Hepatocyte (in vitro differentiated cells): ENCODE measurements at regions not wholly inside any gene's neighbourhood (a gene's known extent, or its start where the extent isn't known, plus 50 kb on each side); places are given as distances from the start of the nearest gene placed in this dataset.

Source experiments
- DNase-seq: peaks from one replicate; pipeline ENCODE4 v3.0.0-alpha.2; 2016; ENCODE audit warnings: low spot score
- H2AFZ ChIP-seq: fragments of 200-600 bp; sonication (generic); 2 replicates; pipeline ENCODE4 v1.6.0; 2016; ENCODE audit warnings: antibody characterized with exemption, mild to moderate bottlenecking
- H3K27ac ChIP-seq: fragments of 200-600 bp; sonication (generic); 2 replicates; pipeline ENCODE4 v1.5.1; 2016; ENCODE audit warnings: mild to moderate bottlenecking
- H3K27me3 ChIP-seq: fragments of 200-600 bp; sonication (generic); 2 replicates; pipeline ENCODE4 v1.6.1; 2016
- H3K36me3 ChIP-seq: fragments of 200-600 bp; sonication (generic); replicated peaks from 2 replicates; pipeline ENCODE4 v1.5.1; 2016; ENCODE audit warnings: low read depth; ENCODE audit not compliant: insufficient read depth
- H3K4me1 ChIP-seq: fragments of 200-600 bp; sonication (generic); 2 replicates; pipeline ENCODE4 v1.5.1; 2016; ENCODE audit warnings: mild to moderate bottlenecking, moderate library complexity; ENCODE audit not compliant: insufficient read depth
- H3K4me2 ChIP-seq: fragments of 200-600 bp; sonication (generic); 2 replicates; pipeline ENCODE4 v1.6.0; 2016
- H3K4me3 ChIP-seq: fragments of 200-600 bp; sonication (generic); 2 replicates; pipeline ENCODE4 v1.5.1; 2016; ENCODE audit warnings: mild to moderate bottlenecking
- H3K79me2 ChIP-seq: fragments of 200-600 bp; sonication (generic); 2 replicates; pipeline ENCODE4 v1.6.0; 2017; ENCODE audit warnings: mild to moderate bottlenecking
- H3K9me2 ChIP-seq: fragments of 200-600 bp; sonication (generic); replicated peaks from 2 replicates; pipeline ENCODE4 v1.6.0; 2017; ENCODE audit warnings: mild to moderate bottlenecking; ENCODE audit not compliant: insufficient read depth
- H3K9me3 ChIP-seq: fragments of 200-600 bp; sonication (generic); 2 replicates; pipeline ENCODE4 v1.5.1; 2016; ENCODE audit warnings: low read depth, mild to moderate bottlenecking
- H4K20me1 ChIP-seq: fragments of 200-600 bp; sonication (generic); 2 replicates; pipeline ENCODE4 v1.6.0; 2016; ENCODE audit warnings: mild to moderate bottlenecking; ENCODE audit not compliant: insufficient read depth, poor library complexity, severe bottlenecking
- EZH2 ChIP-seq: fragments of 200-600 bp; sonication (generic); IDR thresholded peaks from 2 replicates; pipeline ENCODE4 v1.6.1; 2016; ENCODE audit warnings: antibody characterized with exemption, mild to moderate bottlenecking, borderline replicate concordance
- EZH2phosphoT487 ChIP-seq: fragments of 200-600 bp; sonication (generic); IDR thresholded peaks from one replicate; pipeline ENCODE4 v1.6.1; 2018; ENCODE audit warnings: antibody characterized with exemption, mild to moderate bottlenecking, low read depth, moderate library complexity; ENCODE audit not compliant: unreplicated experiment, severe bottlenecking
- WGBS: methylation state at CpG from one replicate; pipeline ENCODE4 v1.1.6; 2016; ENCODE audit warnings: low lambda C conversion rate; ENCODE audit errors: missing lambda C conversion rate; 5-methylcytosine and 5-hydroxymethylcytosine counted together
- TF ChIP-seq, protein P1 (sequence below): fragments of 200-600 bp; sonication (generic); IDR thresholded peaks from 2 replicates; pipeline ENCODE4 v1.5.1; 2016; ENCODE audit warnings: antibody characterized with exemption, mild to moderate bottlenecking; ENCODE audit not compliant: poor library complexity

- no peaks in the 10 kb centered on the region for H3K27me3 ChIP-seq
- H4K20me1 ChIP-seq = no peaks in the 10 kb centered on the region
- no peak overlapping the region for H3K27ac ChIP-seq
- no peaks in the 10 kb centered on the region for H3K9me3 ChIP-seq
- 57% methylated on average over 7 of the region's 7 CpGs for WGBS
- H3K36me3 ChIP-seq = no peaks in the 10 kb centered on the region
- TF ChIP-seq EZH2 = no peak
- TF ChIP-seq EZH2phosphoT487 = no peak
- TF ChIP-seq, protein P1, sequence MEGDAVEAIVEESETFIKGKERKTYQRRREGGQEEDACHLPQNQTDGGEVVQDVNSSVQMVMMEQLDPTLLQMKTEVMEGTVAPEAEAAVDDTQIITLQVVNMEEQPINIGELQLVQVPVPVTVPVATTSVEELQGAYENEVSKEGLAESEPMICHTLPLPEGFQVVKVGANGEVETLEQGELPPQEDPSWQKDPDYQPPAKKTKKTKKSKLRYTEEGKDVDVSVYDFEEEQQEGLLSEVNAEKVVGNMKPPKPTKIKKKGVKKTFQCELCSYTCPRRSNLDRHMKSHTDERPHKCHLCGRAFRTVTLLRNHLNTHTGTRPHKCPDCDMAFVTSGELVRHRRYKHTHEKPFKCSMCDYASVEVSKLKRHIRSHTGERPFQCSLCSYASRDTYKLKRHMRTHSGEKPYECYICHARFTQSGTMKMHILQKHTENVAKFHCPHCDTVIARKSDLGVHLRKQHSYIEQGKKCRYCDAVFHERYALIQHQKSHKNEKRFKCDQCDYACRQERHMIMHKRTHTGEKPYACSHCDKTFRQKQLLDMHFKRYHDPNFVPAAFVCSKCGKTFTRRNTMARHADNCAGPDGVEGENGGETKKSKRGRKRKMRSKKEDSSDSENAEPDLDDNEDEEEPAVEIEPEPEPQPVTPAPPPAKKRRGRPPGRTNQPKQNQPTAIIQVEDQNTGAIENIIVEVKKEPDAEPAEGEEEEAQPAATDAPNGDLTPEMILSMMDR = no peak
- no peak overlapping the region for H3K4me3 ChIP-seq
- H3K4me2 ChIP-seq = no peak overlapping the region
- DNase-seq = no peak
- no peaks in the 10 kb centered on the region for H3K4me1 ChIP-seq
- no peak overlapping the region for H2AFZ ChIP-seq
- H3K9me2 ChIP-seq = no peaks in the 10 kb centered on the region
- no peaks in the 10 kb centered on the region for H3K79me2 ChIP-seq
Observed at GRCh38 chr6:148143771-148144170, 198.9 kb upstream of the SASH1 start.

DNA sequence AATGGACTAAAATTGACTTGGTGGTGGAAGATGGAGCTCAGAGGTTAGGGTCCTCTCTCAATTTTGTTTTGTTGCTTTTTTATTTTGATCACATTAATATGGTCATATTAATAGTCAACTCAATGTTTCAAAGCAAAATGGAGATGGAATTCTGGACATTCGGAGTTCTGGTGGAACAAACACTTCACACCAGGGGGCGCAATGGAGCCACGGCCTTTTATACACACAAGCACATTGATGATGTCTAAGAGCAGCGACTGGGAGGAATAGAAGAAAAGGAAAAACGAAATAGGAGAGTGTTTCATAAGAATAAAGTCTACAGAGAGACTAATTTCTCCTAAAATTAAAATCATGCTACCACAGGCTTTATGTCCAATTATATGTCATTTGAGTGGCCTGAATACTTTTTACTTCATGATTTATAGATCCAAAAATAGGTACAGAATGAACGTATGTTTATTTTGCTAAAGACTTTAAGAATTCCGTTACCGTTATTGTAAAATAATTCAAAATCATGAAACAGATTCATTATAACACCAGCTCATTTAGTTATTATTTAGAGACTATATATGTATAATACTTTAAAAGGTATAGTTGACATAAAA lies 197.6 kb upstream of the SASH1 start:
- Histone ChIP-seq H3K27me3 (no peaks in the 10 kb centered on the region), H4K20me1 (no peaks in the 10 kb centered on the region), H3K4me1 (no peaks in the 10 kb centered on the region), H3K79me2 (no peaks in the 10 kb centered on the region), H3K9me2 (no peaks in the 10 kb centered on the region), H3K4me3 (no peak overlapping the region), H3K9me3 (no peaks in the 10 kb centered on the region), H3K4me2 (no peak overlapping the region), H3K36me3 (no peaks in the 10 kb centered on the region), H2AFZ (no peak overlapping the region), H3K27ac (no peak overlapping the region)
- WGBS = 42% methylated on average over 8 of the region's 8 CpGs
- TF ChIP-seq EZH2 = no peak
- TF ChIP-seq, protein P1 = peak; percentile 69
- peak; percentile 75 for DNase-seq

- H2AFZ ChIP-seq = peak overlapping the region; percentile 21
- H3K9me2 ChIP-seq = no peaks in the 10 kb centered on the region
- H3K4me1 ChIP-seq = no peaks in the 10 kb centered on the region
- no peak overlapping the region for H3K4me3 ChIP-seq
- no peaks in the 10 kb centered on the region for H3K9me3 ChIP-seq
- no peaks in the 10 kb centered on the region for H3K79me2 ChIP-seq
- 86% methylated on average over 12 of the region's 12 CpGs for WGBS
- H3K27me3 ChIP-seq = no peaks in the 10 kb centered on the region
- no peak overlapping the region for H3K27ac ChIP-seq
- no peak overlapping the region for H3K4me2 ChIP-seq
- no peak for DNase-seq
- no peaks in the 10 kb centered on the region for H3K36me3 ChIP-seq
- TF ChIP-seq EZH2 (no peak), EZH2phosphoT487 (no peak)
- TF ChIP-seq, protein P1 = no peak
- no peaks in the 10 kb centered on the region for H4K20me1 ChIP-seq
Observed at GRCh38 chr6:148146717-148147462, 195.7 kb upstream of the SASH1 start.
